NCI-H1436 (cell line): ENCODE measurements at regions not wholly inside any gene's neighbourhood (a gene's known extent, or its start where the extent isn't known, plus 50 kb on each side); places are given as distances from the start of the nearest gene placed in this dataset.
"Not testable (repeated sequence)": the region's sequence is repeated elsewhere in the genome, so short reads cannot be mapped to it uniquely, and the experiment has no call there.

ENCODE experiments used
- DNase-seq: peaks from one replicate; lab custom pipeline; 2025; lab: John Stamatoyannopoulos, UW

DNA sequence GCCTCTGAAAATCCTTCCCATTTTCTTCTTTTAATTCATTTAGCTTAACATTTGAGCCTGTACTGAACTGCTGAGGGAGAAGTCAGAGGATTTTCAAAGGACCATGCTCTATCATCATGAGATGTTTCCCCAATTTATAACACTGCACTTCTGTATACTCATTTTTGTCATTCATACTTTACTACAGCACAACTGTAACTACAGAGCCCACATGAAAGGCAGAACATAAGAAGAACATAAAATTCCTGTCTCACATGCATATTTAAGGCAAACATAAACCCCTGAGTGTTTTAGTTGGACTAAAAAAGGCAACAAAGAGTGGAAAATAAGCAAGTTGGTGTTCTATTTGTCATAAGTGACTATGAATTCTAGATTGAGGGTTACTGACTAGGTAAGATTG lies 237.7 kb upstream of the ARPP21 start:
- no peak for DNase-seq

DNA sequence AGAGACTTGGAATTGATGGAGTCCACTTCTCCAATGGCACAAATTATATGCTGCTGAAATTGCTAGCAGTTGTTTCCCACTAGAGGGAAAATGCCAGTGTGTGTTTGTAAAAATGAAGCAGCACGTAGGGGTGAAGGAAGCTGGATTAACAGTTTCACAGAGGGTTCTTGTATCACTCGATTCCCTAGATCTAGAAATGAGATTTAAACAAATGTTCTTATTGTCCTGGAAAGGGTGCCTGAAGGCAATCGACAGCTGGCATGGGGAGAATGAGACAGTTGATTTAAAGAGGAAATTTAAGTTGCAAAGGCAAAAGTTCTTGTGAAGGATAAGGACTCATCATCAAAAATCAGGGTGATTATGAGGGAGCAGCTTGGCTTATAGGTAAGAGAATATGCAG lies 234.8 kb upstream of the ARPP21 start:
- no peak for DNase-seq

DNA sequence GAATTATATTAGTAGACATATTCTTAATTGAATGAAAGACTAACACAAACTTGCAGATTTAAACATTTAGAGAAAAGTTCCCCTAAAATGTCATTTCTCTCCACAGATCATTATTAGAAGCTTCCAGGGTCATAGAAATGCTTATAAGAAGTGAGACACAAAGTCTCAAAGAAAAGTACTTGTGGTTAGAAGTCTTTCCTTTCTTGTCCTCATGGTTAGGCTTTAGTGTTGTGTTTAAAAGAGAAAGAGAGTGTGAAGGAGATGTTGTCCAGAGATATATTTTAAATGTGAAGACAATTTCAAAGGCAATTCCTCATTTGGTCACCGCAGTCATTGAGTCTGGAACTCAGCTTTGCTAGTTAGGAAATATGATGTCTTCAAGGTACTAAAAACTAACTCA lies 230.4 kb upstream of the ARPP21 start:
- no peak for DNase-seq

DNA sequence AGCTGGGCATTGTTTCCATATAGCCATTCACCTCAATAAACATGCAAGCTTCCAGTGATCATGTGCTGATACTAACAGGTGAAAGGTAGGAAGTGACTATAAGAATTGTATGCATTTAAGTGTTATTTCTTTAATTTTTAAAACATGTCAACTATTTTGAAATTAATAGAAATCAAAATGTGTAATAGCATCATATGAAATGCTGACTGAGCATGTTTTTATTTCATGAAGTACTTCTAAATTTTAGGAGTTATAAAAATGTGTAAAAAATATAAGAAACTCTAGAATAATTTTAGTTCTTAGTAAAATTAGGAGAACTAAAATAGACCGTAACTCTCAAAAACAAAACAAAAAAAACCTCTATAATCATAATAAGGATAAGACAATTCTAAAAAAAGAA lies 229.3 kb upstream of the ARPP21 start:
- no peak for DNase-seq

DNA sequence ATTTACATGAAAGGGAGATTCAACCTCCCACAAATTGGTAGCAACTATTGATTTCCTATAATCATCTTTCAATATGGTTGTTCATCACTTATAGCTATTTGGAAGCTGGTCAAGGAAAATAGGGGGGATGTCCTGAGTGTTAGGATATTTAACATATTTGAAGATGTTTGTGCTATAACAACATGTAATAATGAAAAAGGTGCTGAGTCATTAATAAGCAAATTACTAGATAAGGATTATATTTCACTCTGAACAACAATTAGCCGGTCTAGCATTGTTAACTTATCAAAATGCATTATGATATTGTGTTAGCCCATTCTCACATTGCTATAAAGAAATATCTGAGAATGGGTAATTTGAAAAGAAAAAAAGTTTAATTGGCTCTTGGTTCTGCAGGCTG lies 225.8 kb upstream of the ARPP21 start:
- DNase-seq, result no peak

DNA sequence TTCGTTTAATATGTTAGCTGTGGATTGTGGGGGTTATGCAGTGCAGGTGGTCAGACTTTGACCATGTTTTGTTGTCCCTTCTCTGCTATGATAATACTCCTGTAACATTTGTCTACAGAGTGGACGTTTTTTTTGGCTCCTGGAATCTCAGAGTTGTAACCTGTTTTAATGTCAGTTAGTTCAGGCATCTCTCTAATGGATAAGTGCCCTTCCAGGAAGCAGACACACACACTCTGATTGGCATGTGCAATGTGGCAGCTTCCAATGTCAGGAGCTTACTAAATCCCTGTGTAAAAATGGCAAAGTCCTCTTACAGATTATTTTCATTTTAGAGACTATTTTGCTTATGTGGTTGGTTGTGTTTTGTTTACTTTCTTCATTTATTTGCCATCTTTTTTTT lies 222.2 kb upstream of the ARPP21 start:
- no peak for DNase-seq

DNA sequence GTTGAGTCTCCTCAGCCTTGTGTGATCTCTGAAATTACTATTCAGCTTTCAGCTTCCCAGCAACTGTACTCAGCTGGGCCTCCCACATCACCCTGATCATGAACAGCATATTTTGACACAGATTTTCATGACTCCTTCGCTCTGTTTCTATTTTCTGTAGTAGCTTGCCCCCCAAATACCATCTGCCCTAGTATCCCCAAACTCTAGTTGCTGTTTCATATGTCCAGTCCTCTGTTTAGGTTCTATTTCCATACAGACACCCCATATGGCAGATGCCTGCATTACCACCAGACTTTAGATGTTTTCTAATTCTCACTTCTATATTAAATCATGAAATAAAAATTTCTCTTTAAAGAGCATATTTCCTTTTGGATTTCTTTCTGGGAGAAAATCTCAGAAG lies 217.2 kb upstream of the ARPP21 start:
- no peak for DNase-seq

DNA sequence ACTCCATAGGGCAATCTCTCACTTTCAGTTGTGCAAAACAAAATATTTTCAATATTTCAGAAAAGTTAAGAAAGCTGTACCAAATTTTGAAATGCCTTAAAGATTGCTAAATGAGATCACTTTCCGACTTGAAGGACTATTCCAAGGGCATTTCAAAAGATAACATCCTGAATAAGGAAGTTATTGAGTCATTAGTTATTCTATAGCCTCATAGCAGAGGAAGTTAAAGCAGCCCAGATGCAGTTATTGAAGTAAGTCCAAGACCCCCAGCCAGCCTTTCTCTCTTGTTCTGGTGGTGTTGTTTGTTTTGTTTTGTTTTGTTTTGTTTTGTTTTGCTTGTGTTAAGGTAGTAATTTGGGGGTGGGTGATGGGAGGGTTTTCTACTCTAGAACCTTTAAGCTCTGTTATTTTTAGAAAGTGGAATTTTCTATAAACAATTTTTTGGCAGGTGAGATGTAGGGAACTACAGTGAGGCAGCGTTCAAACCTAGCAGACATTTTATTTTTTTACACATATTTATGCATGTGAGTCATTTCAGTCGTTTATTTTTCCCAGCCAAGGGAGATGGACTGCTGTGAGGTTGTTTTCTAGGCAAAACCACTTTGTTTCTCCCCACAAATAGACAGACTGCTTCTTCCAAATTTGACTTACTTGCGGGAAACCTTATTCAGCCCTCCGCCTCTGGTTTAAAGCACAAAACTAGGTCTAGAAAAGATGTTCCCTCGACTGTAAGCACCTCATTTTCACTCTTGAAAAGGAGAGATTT lies 216.3 kb upstream of the ARPP21 start:
- DNase-seq, result no peak

DNA sequence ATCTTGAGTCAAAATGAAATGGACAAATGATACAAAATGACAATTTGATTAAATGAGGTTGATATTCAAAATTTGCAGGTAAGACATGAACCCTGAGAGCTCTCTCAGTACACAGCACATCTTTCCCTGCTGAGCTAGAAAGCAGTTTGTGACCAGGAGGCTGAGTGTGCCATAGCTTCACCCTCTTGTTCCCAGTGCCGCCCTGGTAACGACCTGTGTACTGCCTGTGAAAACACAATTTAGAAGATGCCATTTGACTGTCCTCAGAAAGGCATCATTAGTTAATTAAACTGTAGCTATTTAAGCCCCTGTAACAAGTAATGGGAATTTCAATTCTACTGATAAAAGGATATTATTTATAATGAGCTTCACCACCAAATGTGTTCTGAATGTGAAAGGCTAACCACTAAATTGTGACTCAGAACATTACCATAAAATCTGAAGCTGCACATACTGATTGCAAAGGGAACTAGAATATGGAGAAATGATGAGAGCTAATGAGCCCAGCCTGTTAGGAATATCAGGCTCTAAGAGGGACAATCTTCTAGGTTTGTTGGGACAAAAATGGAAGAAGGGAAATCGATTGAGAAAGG lies 212.9 kb upstream of the ARPP21 start:
- DNase-seq, result no peak

DNA sequence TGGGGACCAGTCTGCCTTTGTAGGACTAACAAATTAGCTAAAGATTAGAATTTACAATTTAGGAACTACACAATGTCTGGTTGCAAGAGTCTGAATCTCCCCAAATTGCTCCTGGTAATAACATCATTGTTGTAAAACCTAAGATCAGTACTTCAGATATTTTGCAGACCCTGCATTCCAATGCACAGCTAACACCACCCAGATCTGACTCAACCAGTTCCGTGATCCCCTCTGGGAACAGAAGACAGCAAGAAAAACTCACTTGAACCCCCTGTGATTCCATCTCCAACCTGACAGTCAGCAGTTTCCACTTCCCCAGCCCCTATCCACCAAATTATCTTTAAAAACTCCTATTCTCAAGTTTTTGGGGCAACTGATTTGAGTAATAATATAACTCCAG lies 201.9 kb upstream of the ARPP21 start:
- DNase-seq, result no peak

DNA sequence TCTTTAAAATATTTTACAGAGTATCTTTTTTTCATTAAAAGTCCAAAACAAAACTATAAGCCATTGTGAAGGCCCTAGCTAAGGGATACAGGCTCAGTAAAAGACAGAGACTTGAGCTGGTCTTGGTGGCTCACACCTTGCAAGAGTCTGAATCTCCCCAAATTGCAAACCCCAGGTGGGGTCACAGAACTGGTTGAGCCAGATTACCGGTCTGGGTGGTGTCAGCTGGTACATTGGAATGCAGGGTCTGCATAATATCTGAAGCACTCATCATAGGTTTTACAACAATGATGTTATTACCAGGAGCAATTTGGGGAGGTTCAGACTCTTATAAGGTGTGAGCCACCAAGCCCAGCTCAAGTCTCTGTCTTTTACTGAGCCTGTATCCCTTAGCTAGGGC lies 201.2 kb upstream of the ARPP21 start:
- DNase-seq, result no peak

DNA sequence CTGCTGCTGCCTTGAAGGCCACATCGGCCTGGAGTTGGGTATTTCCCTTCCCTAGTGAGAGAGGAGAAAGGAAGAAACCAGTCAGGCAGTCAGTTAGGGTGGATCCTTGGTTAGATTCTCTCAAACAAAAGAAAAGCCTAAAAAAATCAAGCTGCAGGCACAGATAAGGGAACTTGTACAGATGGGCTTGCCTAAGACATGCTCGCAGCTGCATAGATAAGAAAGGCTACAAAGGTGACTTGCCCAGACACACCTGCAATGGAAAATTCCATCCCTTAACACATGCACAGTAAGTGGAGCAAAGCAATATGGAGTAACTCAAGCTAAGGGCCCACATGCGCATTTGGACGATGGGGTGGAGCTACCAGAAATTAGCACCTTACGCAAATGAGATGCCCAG lies 199.7 kb upstream of the ARPP21 start:
- DNase-seq, result no peak

DNA sequence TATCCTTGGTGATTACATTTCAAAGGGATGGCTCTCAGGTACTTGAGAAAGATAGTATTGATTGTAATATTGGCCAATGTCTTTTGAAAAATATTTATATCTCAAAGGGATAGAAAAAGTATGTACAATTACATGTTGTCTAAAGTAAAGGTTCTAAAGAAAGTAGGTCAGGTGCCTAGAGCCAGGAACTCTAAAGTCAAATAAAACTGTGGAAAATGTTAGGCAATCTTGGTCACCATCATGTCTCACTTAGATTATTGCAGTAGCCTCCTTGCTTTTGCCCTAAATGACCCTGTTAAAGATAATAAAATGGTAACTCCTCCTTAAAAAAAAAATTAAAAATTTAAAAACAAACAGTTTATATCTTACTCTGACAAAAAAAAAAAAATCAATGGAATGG lies 198.5 kb upstream of the ARPP21 start:
- no peak for DNase-seq

DNA sequence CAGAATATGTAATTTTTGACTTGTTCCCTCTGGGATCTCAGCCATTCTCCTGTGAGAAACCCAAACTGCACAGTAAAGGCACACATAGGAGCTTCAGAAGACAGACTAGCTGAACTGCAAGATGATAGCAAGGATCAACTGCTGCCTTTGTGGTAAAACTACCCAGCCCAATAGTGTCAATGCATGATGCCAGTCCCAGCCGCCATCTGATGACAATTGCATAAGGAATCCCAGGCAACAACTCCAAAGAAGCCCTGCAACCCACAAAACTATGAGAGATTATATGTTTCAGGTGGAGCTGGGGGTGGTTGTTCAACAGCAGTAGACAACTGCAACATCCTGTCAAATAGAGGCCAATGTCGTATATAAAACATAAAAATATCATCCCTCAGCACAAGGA lies 192.4 kb upstream of the ARPP21 start:
- no peak for DNase-seq

DNA sequence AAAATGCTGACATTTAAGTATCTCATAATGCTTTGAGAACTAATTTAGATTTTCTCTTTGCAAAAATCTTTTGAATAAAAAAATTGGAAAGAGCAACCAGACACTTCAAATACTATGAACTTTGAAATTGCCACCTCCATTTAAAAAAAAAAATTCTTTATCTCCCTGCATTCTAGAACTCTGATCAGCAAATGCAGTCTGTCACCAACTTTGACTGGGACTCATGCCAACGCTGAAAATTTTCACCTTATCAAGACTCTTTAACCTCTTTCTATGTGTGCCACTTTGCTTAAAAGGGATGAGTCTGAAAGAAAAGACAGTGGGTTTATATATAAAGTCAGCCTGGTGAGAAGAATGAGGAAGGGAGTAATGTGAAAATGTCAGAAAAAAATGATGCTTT lies 191.2 kb upstream of the ARPP21 start:
- no peak for DNase-seq

DNA sequence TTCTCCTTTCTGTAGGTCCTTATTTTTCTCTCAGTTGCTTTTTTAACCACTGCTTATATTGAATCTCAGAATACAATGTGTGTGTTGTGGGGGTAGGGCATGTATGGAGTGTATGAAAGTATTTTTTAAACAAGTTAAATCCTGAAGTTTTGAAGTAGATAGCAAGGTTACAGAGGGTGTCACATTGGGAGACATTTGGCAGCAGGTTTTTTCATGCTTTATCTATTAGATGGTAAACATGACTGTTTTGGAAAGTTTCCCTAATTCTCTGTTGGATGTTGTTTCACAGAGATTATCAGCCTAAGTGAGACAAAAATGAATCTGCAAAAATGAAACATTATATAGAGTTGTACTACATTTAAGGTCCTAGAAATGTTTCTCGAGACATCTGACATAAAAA lies 190.6 kb upstream of the ARPP21 start:
- DNase-seq, result no peak

DNA sequence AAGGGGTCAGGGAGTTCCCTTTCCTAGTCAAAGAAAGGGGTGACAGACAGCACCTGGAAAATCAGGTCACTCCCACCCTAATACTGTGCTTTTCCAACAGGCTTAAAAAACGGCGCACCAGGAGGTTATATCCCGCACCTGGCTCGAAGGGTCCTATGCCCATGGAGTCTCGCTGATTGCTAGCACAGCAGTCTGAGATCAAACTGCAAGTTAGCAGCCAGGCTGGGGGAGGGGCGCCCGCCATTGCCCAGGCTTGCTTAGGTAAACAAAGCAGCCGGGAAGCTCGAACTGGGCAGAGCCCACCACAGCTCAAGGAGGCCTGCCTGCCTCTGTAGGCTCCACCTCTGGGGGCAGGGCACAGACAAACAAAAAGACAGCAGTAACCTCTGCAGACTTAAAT lies 184.5 kb upstream of the ARPP21 start:
- not testable (repeated sequence) for DNase-seq

DNA sequence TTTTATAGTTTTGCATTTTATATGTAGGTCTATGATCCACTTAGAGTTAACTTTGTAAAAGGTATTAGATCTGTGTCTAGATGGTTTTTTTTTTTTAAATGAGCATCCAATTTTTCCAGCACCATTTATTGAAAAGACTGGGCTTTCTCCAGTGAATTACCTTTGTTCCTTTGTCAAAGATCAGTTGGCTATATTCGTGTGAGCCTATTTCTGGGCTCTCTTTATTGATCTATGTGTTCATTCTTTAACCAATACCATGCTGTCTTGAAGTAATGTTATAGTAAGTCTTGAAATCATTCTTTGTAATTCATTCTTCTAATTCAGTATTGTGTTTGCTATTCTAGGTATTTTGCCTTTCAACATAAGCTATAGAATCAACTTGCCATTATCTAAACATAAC lies 165.4 kb upstream of the ARPP21 start:
- no peak for DNase-seq

DNA sequence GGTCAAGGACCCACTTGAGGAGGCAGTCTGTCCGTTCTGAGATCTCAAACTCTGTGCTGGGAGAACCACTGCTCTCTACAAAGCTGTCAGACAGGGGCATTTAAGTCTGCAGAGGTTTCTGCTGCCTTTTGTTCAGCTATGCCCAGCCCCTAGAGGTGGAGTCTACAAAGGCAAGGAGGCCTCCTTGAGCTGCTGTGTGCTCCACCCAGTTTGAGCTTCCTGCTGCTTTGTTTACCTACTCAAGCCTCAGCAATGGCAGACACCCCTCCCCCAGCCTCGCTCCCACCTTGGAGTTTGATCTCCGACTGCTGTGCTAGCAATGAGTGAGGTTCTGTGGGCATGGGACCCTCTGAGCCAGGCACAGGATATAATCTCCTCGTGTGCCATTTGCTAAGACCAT lies 156.8 kb upstream of the ARPP21 start:
- DNase-seq, result not testable (repeated sequence)

DNA sequence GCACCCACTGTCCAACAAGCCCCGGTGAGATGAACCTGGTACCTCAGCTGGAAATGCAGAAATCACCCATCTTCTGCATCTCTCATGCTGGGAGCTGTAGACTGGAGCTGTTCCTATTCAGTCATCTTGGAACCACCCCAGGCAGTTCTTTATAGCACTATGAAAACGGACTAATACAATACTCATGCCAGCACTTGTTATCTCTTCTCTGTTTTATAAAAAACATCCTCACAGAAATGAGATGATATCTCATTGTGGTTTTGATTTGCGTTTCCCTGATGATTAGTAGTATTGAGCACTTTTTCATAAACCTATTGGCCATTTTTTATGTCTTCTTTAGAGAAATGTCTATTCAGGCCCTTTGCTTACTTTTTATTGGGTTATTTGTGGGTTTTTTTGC lies 156.2 kb upstream of the ARPP21 start:
- no peak for DNase-seq

DNA sequence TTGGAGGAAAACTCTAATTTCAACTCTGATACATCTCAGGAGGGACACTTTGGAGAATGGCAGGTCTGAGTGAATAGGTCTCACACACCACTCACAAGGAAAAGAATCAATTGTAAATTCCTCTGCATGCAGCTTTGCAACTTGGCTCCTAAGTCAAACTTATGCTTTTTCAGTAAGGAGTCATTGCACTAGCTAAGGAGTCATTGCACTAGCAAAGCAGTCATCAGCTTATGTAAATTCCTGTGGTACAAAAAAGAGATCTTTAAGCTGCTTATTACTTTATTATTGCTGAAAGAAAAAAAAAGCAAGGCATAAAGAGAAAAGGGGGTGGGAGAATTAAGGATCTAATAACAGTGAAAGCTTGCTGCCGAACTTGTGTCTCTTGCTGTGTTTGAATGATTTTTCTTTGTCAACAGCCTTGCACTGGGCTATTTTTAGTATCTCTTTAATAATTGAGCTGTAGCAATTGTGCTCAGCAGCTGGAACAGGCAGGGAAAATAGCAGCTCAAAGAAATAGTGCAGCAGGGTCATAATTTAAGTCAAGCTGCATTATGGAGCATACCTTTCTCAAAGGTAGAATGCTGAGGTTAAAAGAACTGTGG lies 154.3 kb upstream of the ARPP21 start:
- DNase-seq, result no peak

DNA sequence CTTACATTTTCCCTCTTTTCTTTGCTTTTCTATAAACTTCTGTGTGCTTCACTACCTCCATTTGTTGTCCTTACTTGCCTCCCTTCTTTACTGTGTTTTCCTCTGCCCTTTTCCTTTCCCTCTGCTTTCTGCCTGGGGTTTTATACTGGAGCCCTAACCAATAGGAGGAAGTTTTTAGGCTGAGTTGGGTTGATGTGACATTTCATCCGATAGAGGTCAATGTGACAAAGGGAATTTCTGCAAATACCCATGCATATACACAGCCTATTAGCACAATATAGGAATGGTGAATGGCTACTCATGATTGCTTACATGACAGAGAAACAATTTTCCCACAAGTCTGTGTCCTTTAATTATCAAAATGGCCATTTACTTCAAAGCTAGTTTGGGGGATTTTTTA lies 153.0 kb upstream of the ARPP21 start:
- DNase-seq, result no peak

DNA sequence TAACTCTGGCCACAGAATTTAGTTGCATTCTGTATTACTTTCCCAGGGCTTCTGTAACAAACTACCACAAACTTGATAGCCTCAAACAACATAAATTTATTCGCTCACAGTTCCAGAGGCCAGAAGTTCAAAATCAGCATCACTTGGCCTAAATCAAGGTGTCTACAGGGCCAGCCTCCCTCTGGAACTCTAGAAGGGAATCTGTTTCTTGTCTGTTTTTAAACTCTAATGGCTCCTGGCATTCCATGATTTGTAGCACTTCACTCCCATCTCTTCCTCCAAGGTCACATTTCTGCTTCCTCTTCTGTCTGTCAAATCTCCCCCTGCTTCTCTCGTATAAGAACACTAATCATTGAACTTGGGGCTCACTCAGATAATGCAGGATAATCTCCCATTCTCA lies 151.9 kb upstream of the ARPP21 start:
- no peak for DNase-seq

DNA sequence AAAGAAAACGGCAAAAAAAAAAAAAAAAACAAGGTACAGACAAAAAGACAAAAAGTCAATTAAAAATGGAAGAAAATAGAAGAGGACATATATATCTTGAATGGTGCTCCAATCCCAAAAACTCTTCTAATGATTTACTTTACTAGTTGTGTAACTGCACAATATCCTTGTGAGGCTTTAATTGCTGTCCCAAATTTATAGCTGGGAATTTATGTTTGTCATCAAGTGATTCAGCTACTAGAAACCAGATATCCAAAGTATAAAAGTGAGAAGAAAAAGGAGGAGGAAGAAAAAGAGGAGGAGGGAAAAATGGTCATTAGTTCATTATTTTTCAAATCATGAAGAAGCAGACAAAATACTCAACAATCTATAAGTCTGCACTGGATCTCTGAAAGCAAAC lies 150.8 kb upstream of the ARPP21 start:
- DNase-seq, result no peak
